ENCODE measurements at regions not wholly inside any gene's neighbourhood (a gene's known extent, or its start where the extent isn't known, plus 50 kb on each side); places are given as distances from the start of the nearest gene placed in this dataset.
"Not testable (repeated sequence)": the region's sequence is repeated elsewhere in the genome, so short reads cannot be mapped to it uniquely, and the experiment has no call there.

GRCh38 chr3:193923958-193924357, 212.0 kb upstream of the HES1 start:
- not testable (repeated sequence) for TF ChIP-seq EZH2 (IDR thresholded peaks at IDR 0.05; ENCODE audit: borderline replicate concordance, low read depth, low read length, severe bottlenecking); CTCF (IDR thresholded peaks at IDR 0.05; ENCODE audit: borderline replicate concordance, extremely low read depth, low read length, poor library complexity, severe bottlenecking)
